ENCODE measurements at regions not wholly inside any gene's neighbourhood (a gene's known extent, or its start where the extent isn't known, plus 50 kb on each side); places are given as distances from the start of the nearest gene placed in this dataset.
"Not testable (repeated sequence)": the region's sequence is repeated elsewhere in the genome, so short reads cannot be mapped to it uniquely, and the experiment has no call there.

DNA sequence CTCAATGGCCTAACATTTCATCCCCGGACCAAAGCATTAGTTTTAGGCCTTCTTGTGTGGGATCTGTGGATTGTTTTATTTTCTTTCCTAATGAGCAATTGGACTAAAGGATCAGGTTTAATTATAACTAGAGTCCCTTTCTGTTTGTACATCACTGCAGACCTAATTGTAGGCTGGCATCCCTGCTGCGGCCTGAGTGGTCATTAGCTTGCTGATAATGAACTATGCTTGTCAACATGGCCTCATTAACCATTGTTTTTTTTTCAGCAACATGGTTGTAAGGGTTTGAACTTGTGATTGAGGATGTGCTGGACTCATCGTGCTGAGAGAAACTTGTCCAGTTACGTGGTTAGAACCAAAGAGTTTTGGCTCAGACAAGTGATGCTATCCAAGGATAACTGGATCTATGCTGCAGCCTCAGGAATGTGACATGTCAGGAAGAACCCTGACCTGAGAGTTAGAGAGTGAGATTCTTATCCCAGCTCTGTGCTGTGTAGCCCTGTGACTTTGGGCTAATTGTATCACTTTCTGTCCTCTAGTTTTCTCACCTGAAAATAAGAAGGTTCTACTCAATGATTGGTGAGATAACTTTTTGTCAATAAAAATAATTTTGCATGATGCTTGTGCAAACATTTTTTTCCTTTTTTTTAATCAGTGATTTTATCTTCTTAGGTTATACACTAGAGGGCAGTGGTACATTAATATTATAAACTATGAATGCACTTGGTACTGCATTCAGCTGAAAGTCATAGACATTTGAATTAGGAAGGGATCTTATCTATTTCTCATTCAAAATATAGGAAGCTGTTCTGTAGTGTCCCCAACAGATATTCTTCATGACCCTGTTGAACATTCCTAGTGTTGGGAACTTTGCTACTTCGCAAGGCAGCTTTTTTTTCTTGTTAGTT, 140.9 kb downstream of the RNF144B start:
- DNase-seq (ENCODE audit: extremely low read depth, low read depth, low spot score), result no peak

DNA sequence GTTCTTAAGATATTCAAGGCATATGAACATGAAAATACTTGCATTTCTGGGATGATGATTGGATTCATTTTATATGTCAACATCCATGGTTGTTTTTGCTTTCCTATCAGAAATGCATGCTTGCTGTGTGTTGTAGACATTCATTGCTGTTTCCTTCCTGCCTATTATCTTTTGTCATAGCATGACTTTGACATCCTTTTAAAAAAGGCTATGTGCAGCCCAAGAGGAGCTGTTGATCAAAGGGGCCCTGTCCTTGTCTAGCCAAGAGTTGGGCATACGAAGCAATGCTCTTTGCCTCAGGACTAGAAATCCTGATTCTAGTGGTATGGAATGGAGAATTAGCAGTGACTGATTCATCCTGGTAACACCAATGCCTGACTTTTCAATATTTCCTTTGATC, 143.1 kb downstream of the RNF144B start:
- DNase-seq (ENCODE audit: extremely low read depth, low read depth, low spot score), result no peak

DNA sequence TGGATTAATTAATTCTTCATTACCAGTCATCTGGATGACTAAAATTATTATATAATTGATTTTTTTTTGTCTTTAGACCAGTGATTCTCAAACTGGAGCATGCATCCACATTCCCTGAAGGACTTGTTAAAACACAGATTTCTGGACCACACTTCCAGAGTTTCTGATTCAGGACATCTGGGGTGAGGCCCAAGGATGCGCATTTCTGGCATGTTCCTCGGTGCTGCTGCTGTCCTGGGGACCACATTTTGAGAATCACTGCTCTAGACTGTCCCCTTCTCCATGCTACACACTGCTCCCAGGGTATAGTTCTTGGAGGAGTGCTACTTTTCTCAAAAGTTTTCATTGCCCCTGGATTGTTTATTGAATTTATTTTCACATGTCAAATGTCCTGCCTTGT, 145.0 kb downstream of the RNF144B start:
- DNase-seq (ENCODE audit: extremely low read depth, low read depth, low spot score), result no peak

GRCh38 chr6:18533793-18534192, 146.6 kb downstream of the RNF144B start:
- DNase-seq (ENCODE audit: extremely low read depth, low read depth, low spot score), result no peak

DNA sequence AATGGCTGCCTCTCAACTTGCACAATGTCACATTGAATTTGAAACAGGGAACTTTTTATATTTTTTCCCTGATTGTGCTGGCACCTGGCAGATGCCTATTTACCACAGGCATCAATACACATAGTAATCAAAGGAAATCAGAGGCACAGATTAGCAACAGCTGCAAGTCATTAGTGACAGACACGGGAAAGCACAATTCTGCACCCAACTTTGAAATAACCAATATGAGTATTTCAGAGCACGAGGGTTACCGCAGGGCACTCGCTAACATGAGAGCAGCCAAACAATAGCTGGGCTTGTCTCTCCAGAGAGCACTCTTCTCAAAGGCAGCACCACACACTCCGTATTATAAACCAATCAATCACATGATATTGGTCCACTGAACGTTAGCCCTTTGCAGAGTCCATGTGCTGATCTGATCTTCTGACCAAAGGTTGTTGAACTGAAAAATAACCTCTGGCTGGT, 149.5 kb downstream of the RNF144B start:
- no peak for DNase-seq (ENCODE audit: extremely low read depth, low read depth, low spot score)

GRCh38 chr6:18538315-18538714, 151.2 kb downstream of the RNF144B start:
- no peak for DNase-seq (ENCODE audit: extremely low read depth, low read depth, low spot score)

DNA sequence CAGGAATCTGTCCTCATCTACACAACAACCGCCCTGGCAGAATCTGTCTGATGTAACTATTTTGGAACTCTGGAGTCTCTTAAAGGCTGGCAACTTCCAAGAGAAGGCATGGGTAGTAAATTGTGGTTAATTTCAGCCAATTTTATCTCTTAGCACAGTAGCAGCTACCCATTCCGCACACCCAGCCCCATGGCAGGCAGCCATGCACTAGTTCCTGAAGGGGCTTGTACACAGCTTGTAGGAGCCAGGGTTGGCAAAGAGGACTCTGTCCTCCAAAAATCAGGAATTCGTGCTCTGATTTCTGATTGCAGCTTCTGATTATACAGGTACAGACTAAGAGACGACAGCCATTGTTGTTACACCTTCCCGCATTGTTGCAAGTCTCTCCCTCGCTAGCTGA, 155.9 kb downstream of the RNF144B start:
- DNase-seq (ENCODE audit: extremely low read depth, low read depth, low spot score), result no peak

- DNase-seq (ENCODE audit: extremely low read depth, low read depth, low spot score), result not testable (repeated sequence)
Measured at GRCh38 chr6:18545142-18545541, 158.0 kb downstream of the RNF144B start.

DNA sequence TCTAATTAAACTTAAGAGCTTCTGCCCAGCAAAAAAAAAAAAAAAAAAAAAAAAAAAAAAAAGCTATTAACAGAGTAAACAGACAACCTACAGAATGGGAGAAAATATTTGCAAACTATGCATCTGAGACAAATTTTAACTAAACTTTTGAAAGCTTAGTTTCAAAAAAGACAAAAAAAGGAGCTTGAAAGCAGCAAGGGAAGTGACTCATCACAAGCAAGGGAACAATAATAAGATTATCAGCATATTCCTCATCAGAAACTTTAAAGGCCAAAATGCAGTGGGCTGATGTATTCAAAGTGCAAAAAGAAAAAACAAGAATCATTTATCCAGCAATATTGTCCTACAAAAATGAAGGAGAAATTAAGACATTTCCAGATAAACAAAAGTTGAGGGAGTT, 158.6 kb downstream of the RNF144B start:
- DNase-seq (ENCODE audit: extremely low read depth, low read depth, low spot score), result no peak

- no peak for DNase-seq (ENCODE audit: extremely low read depth, low read depth, low spot score)
Measured at GRCh38 chr6:18550119-18550518, 163.0 kb downstream of the RNF144B start.

GRCh38 chr6:18551228-18551627, 164.1 kb downstream of the RNF144B start:
- DNase-seq (ENCODE audit: extremely low read depth, low read depth, low spot score), result no peak

DNA sequence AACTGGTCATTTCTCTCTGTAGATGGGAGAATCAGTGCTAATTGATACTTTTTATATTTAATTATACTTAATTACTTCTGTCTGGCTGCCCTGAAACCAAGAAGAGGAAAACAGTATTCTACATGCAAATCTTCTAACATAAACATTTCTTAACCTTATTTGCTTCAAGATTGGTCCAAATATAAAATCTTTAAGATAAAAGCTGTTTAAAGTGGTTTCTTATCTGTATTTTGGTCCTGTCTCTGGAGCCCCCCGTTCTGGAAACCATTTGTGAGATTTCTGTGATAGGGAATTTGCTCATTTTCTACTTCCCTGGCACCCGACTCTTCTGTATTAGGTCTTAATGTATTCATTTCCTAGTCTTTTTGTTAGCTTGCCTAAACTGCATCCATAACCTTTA, 168.6 kb downstream of the RNF144B start:
- no peak for DNase-seq (ENCODE audit: extremely low read depth, low read depth, low spot score)

- DNase-seq (ENCODE audit: extremely low read depth, low read depth, low spot score), result no peak
Measured at GRCh38 chr6:18561037-18561750, 174.0 kb downstream of the RNF144B start.

GRCh38 chr6:18562726-18563125, 175.6 kb downstream of the RNF144B start:
- DNase-seq (ENCODE audit: extremely low read depth, low read depth, low spot score), result no peak

GRCh38 chr6:18564775-18565174, 177.6 kb downstream of the RNF144B start:
- no peak for DNase-seq (ENCODE audit: extremely low read depth, low read depth, low spot score)

GRCh38 chr6:18565231-18565630, 178.1 kb downstream of the RNF144B start:
- no peak for DNase-seq (ENCODE audit: extremely low read depth, low read depth, low spot score)

- no peak for DNase-seq (ENCODE audit: extremely low read depth, low read depth, low spot score)
Measured at GRCh38 chr6:18567380-18567779, 180.2 kb downstream of the RNF144B start.

- no peak for DNase-seq (ENCODE audit: extremely low read depth, low read depth, low spot score)
Measured at GRCh38 chr6:18577491-18577890, 190.3 kb downstream of the RNF144B start.

DNA sequence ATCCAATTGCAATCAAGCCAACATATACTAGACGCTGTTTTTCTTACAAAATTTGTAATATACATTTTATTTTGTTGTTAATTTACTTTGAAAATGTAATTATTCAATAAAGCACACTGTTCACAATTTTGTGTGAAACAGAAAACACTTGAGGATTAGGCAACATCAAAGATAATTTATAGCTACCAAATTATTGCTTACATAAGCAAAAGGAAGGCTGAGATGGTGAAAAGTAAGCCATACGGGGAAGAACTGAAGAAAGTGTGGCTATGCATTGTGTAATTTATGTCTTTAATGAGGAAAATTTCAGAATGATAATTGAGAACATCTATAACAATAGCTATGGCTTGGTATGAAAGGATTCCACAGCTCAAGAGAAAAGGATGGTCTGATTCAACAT, 192.0 kb downstream of the RNF144B start:
- no peak for DNase-seq (ENCODE audit: extremely low read depth, low read depth, low spot score)

GRCh38 chr6:18579869-18580268, 192.7 kb downstream of the RNF144B start:
- no peak for DNase-seq (ENCODE audit: extremely low read depth, low read depth, low spot score)

- no peak for DNase-seq (ENCODE audit: extremely low read depth, low read depth, low spot score)
Measured at GRCh38 chr6:18584372-18584771, 197.2 kb downstream of the RNF144B start.

DNA sequence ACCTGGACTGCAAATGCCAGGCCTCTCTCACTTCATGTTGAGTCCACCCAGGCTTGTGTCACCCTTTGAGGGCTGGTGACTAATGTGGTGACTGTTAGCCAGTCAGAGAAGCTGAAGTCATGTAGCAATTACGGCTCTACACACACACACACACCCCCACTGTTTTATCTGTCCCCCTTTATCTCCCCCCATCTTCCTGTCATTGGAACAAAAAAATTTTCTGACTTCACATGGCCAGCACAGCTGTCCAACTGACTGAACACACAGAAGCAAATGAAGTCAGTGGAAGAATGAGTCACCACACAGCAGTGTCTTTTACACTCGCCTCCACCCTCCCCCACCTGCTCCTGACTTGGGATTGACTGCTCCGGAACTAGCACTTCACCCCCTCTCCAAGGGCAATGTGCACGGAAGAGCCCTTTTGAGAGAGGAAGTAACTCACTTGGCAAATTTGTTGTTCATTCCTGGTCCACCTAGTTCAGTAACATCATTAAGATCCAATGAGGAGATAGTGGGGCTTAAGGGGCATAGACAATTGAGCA, 198.0 kb downstream of the RNF144B start:
- DNase-seq (ENCODE audit: extremely low read depth, low read depth, low spot score), result peak; percentile 67
